ENCODE measurements at regions not wholly inside any gene's neighbourhood (a gene's known extent, or its start where the extent isn't known, plus 50 kb on each side); places are given as distances from the start of the nearest gene placed in this dataset.

GRCh38 chr4:100839712-100840111 is 321.9 kb upstream of the EMCN start:
- no peak for DNase-seq

GRCh38 chr4:100838286-100838685 is 320.5 kb upstream of the EMCN start:
- no peak for DNase-seq

- no peak for DNase-seq
Measured at GRCh38 chr4:100836929-100837328, 319.1 kb upstream of the EMCN start.

GRCh38 chr4:100834616-100835015 is 316.8 kb upstream of the EMCN start:
- DNase-seq = no peak

- DNase-seq = no peak
Measured at GRCh38 chr4:100833906-100834305, 316.1 kb upstream of the EMCN start.

GRCh38 chr4:100828986-100829685 is 311.3 kb upstream of the EMCN start:
- DNase-seq = no peak

- no peak for DNase-seq
Measured at GRCh38 chr4:100828364-100828763, 310.5 kb upstream of the EMCN start.

GRCh38 chr4:100827756-100828155 is 309.9 kb upstream of the EMCN start:
- no peak for DNase-seq

GRCh38 chr4:100826808-100827548 is 309.2 kb upstream of the EMCN start:
- no peak for DNase-seq

GRCh38 chr4:100826067-100826466 is 308.2 kb upstream of the EMCN start:
- no peak for DNase-seq

- no peak for DNase-seq
Measured at GRCh38 chr4:100823993-100824323, 306.1 kb upstream of the EMCN start.

- no peak for DNase-seq
Measured at GRCh38 chr4:100823066-100823992, 305.5 kb upstream of the EMCN start.

- no peak for DNase-seq
Measured at GRCh38 chr4:100820249-100820648, 302.4 kb upstream of the EMCN start.

- no peak for DNase-seq
Measured at GRCh38 chr4:100819505-100819904, 301.7 kb upstream of the EMCN start.

GRCh38 chr4:100816436-100817045 is 298.7 kb upstream of the EMCN start:
- DNase-seq = no peak

GRCh38 chr4:100811046-100811445 is 293.2 kb upstream of the EMCN start:
- no peak for DNase-seq

GRCh38 chr4:100809506-100809905 is 291.7 kb upstream of the EMCN start:
- no peak for DNase-seq

- no peak for DNase-seq
Measured at GRCh38 chr4:100806988-100807387, 289.2 kb upstream of the EMCN start.

- no peak for DNase-seq
Measured at GRCh38 chr4:100805538-100805937, 287.7 kb upstream of the EMCN start.

- no peak for DNase-seq
Measured at GRCh38 chr4:100804576-100805360, 286.9 kb upstream of the EMCN start.

- DNase-seq = no peak
Measured at GRCh38 chr4:100803751-100804150, 285.9 kb upstream of the EMCN start.

Data from femur (tissue), 1 donor.